HepG2 (cell line): ENCODE measurements at regions not wholly inside any gene's neighbourhood (a gene's known extent, or its start where the extent isn't known, plus 50 kb on each side); places are given as distances from the start of the nearest gene placed in this dataset.

Experiments
- ATAC-seq: fragments of 200-7000 bp; cut with Tn5 transposase; 3 replicates; pipeline ENCODE4 v1.9.1; 2020; ENCODE audit warnings: mild to moderate bottlenecking, moderate library complexity
- BruUV-seq: library from RNA; stranded (reverse); fragments of 400-500 nt; replicated peaks from 2 replicates; lab custom pipeline; 2021; lab: Mats Ljungman, UMichigan
- CTCF ChIA-PET: fragments of 300-600 bp; formaldehyde crosslinking; extraction: SDS; loops from one replicate; lab custom pipeline; 2021; ENCODE audit warnings: low total read pairs, inconsistent platforms, low intra/inter-chr PET ratio; lab: Yijun Ruan, JAX
- POLR2A ChIA-PET: fragments of 350-600 bp; sonication (Branson Sonifier 250); formaldehyde crosslinking; loops from one replicate; lab custom pipeline; 2020; ENCODE audit warnings: antibody characterized with exemption, inconsistent platforms; lab: Yijun Ruan, JAX
- DNase-seq: peaks from one replicate; pipeline ENCODE4 v3.0.0-alpha.2; 2015; ENCODE audit warnings: low spot score
- FAIRE-seq: peaks from 3 replicates; lab custom pipeline; 2011; peaks lifted over from hg19 to GRCh38; lab: Jason Lieb, UNC
- H2AFZ ChIP-seq: one replicate; pipeline ENCODE4 v1.6.1; 2011; ENCODE audit warnings: low read length, inconsistent platforms
- H3K27ac ChIP-seq: fragments of 300-600 bp; 3 replicates; pipeline ENCODE4 v1.8.0; 2011; ENCODE audit warnings: mixed run types, mild to moderate bottlenecking, mixed read lengths, low read length, inconsistent platforms; ENCODE audit not compliant: insufficient read depth; ENCODE audit errors: extremely low read length
- H3K27me3 ChIP-seq, 2 experiments: fragments of 200-600 bp in 1 of 2; 2 replicates in 1 of 2; 3 replicates in 1 of 2; pipeline versions ENCODE4 v1.6.0 to v1.8.0; 2011; ENCODE audit warnings: low read length in 2 of 2, mild to moderate bottlenecking in 2 of 2, moderate library complexity in 2 of 2, inconsistent platforms in 1 of 2; ENCODE audit not compliant: insufficient read depth in 2 of 2, control insufficient read depth in 1 of 2
- H3K36me3 ChIP-seq, 2 experiments: fragments of 200-600 bp in 1 of 2; replicated peaks in 1 of 2; 2 replicates in 1 of 2; 3 replicates in 1 of 2; pipeline versions ENCODE4 v1.5.1 to v1.8.0; 2011; ENCODE audit warnings: low read length in 2 of 2, inconsistent platforms in 1 of 2; ENCODE audit not compliant: insufficient read depth in 2 of 2, control insufficient read depth in 1 of 2
- H3K4me1 ChIP-seq: 2 replicates; pipeline ENCODE4 v1.5.1; 2012; ENCODE audit warnings: low read length, inconsistent platforms; ENCODE audit not compliant: insufficient read depth
- H3K4me2 ChIP-seq: 2 replicates; pipeline ENCODE4 v1.6.0; 2011; ENCODE audit warnings: low read depth, low read length, inconsistent platforms
- H3K4me3 ChIP-seq, 3 experiments: fragments of 200-600 bp in 1 of 3; sonication (generic), shearing (Covaris generic) in 1 of 3; replicated peaks in 1 of 3; 2 replicates each; pipeline ENCODE4 v1.5.1; 2011 to 2016; ENCODE audit warnings: low read length in 3 of 3, inconsistent platforms in 2 of 3, low read depth in 2 of 3, mild to moderate bottlenecking in 2 of 3, control low read depth in 1 of 3, mixed read lengths in 1 of 3; ENCODE audit not compliant: insufficient read depth in 1 of 3
- H3K79me2 ChIP-seq: one replicate; pipeline ENCODE4 v1.6.1; 2011; ENCODE audit warnings: low read length, inconsistent platforms; ENCODE audit not compliant: insufficient read depth
- H3K9ac ChIP-seq: 2 replicates; pipeline ENCODE4 v1.6.0; 2011; ENCODE audit warnings: mild to moderate bottlenecking, low read depth, low read length, inconsistent platforms; ENCODE audit not compliant: insufficient read depth
- H3K9me3 ChIP-seq: 2 replicates; pipeline ENCODE4 v1.5.1; 2012; ENCODE audit warnings: mild to moderate bottlenecking, low read length
- H4K20me1 ChIP-seq: 2 replicates; pipeline ENCODE4 v1.6.0; 2011; ENCODE audit warnings: inconsistent platforms, mild to moderate bottlenecking, low read length, moderate library complexity; ENCODE audit not compliant: insufficient read depth
- CREB1 ChIP-seq, 2 experiments: fragments of 450-650 bp in 1 of 2; IDR thresholded peaks; 2 replicates each; pipeline ENCODE4 v1.6.1; 2016 to 2017; ENCODE audit warnings: control low read depth in 1 of 2, mild to moderate bottlenecking in 1 of 2, missing compliant biosample characterization in 1 of 2, missing genetic modification characterization in 1 of 2
- GMEB1 ChIP-seq: sonication (generic); formaldehyde crosslinking; IDR thresholded peaks from 2 replicates; pipeline ENCODE4 v1.5.1; 2020; ENCODE audit warnings: missing genetic modification reagents, mild to moderate bottlenecking, borderline replicate concordance
- HNF1B ChIP-seq: sonication (generic); formaldehyde crosslinking; IDR thresholded peaks from 2 replicates; pipeline ENCODE4 v1.5.1; 2020; ENCODE audit warnings: mild to moderate bottlenecking, moderate library complexity, missing genetic modification reagents
- MAFF ChIP-seq: IDR thresholded peaks from 2 replicates; pipeline ENCODE4 v1.6.1; 2011; ENCODE audit warnings: low read depth, low read length, improper control_type of control experiment
- MAFK ChIP-seq, 2 experiments: IDR thresholded peaks in 1 of 2; conservative IDR thresholded peaks in 1 of 2; 2 replicates each; pipeline ENCODE4 v1.6.1; 2011; ENCODE audit warnings: improper control_type of control experiment in 2 of 2, low read length in 2 of 2
- WGBS: methylation state at CpG from one replicate; pipeline ENCODE4 v1.1.6; 2017; ENCODE audit warnings: low lambda C conversion rate; 5-methylcytosine and 5-hydroxymethylcytosine counted together
- in situ Hi-C: cut with HindIII; loops from 2 replicates; pipeline ENCODE4 v1.10.0; 2017; ENCODE audit warnings: low pct_unique_long_range_greater_than_20kb; ENCODE audit not compliant: extremely low pct_ligation_motif_present
- intact Hi-C: fragments of 100-400 bp; cut with micrococcal nuclease; formaldehyde crosslinking; loops from one replicate; pipeline ENCODE4 v1.10.0; 2022; ENCODE audit not compliant: unreplicated experiment

- no peak overlapping the region for H2AFZ ChIP-seq
- in situ Hi-C loops (no loop called here), intact Hi-C loops (no loop called here)
- ATAC-seq (no peak), FAIRE-seq (no peak), DNase-seq (no peak)
- no TSS peak for BruUV-seq
- TF ChIP-seq CREB1 (IDR thresholded peaks at IDR 0.05) = peak; percentile 15; the same call in 1 of the 2 replicates
- no peak for TF ChIP-seq CREB1 (CRISPR knock-in tag; IDR thresholded peaks at IDR 0.05)
- no peak for TF ChIP-seq GMEB1 (CRISPR knock-in tag)
- H4K20me1 ChIP-seq = no peaks in the 10 kb centered on the region
- no peaks in the 10 kb centered on the region for H3K4me1 ChIP-seq
- H3K9me3 ChIP-seq = peaks cover 98% of the 10 kb centered on the region
- CTCF ChIA-PET = no interaction called here
- POLR2A ChIA-PET = no interaction called here
- no peak overlapping the region for H3K9ac ChIP-seq
- 2% methylated on average over 3 of the region's 3 CpGs for WGBS
- H3K4me3 ChIP-seq = no peak overlapping the region
- no peaks in the 10 kb centered on the region for H3K36me3 ChIP-seq
- no peak overlapping the region for H3K4me2 ChIP-seq
- no peaks in the 10 kb centered on the region for H3K79me2 ChIP-seq
- H3K27ac ChIP-seq = no peak overlapping the region
- no peaks in the 10 kb centered on the region for H3K27me3 ChIP-seq
Measured at GRCh38 chr14:25800841-25801240, 750.9 kb upstream of the STXBP6 start.

- Histone ChIP-seq H3K4me2 (no peak overlapping the region), H4K20me1 (no peaks in the 10 kb centered on the region), H3K9ac (no peak overlapping the region), H3K36me3 (no peaks in the 10 kb centered on the region), H3K9me3 (peaks cover 88% of the 10 kb centered on the region), H3K4me3 (0 out of 6 replicates have a peak overlapping the region, but pooled peaks of 1 of the 3 experiments have one; percentile 2), H3K27ac (no peak overlapping the region), H3K27me3 (no peaks in the 10 kb centered on the region), H3K4me1 (no peaks in the 10 kb centered on the region), H3K79me2 (no peaks in the 10 kb centered on the region), H2AFZ (no peak overlapping the region)
- no peak for ATAC-seq
- POLR2A ChIA-PET = no interaction called here
- FAIRE-seq = no peak
- 0% methylated on average over 1 of the region's 1 CpG for WGBS
- intact Hi-C loops (no loop called here), in situ Hi-C loops (no loop called here)
- BruUV-seq = no TSS peak
- peak; percentile 34 to 73; a peak in 3 of 4 replicates for TF ChIP-seq MAFK (conservative IDR thresholded peaks at IDR 0.05 in 1 of 2, IDR thresholded peaks at IDR 0.05 in 1 of 2; ENCODE audit: low read length in 2 of 2)
- peak; percentile 61 for TF ChIP-seq MAFF
- TF ChIP-seq HNF1B (CRISPR knock-in tag) = no peak
- no peak for DNase-seq
- CTCF ChIA-PET = no interaction called here
Measured at GRCh38 chr14:25788252-25788651, 738.3 kb upstream of the STXBP6 start.
